GM12864 (cell line): ENCODE measurements at regions not wholly inside any gene's neighbourhood (a gene's known extent, or its start where the extent isn't known, plus 50 kb on each side); places are given as distances from the start of the nearest gene placed in this dataset.

Source experiments
- DNase-seq: peaks from one replicate; pipeline ENCODE4 v3.0.0-alpha.2; 2011; ENCODE audit warnings: low read depth
- H3K4me3 ChIP-seq: 2 replicates; pipeline ENCODE4 v1.5.1; 2011; ENCODE audit warnings: mild to moderate bottlenecking, low read depth, low read length, control low read depth
- CTCF ChIP-seq: IDR thresholded peaks from 2 replicates; pipeline ENCODE4 v1.5.1; 2011; ENCODE audit warnings: low read depth, mild to moderate bottlenecking, moderate library complexity, low read length, control low read depth, inconsistent platforms; ENCODE audit errors: missing control alignments

- DNase-seq: no peak
- no peak for TF ChIP-seq CTCF
- no peak overlapping the region for H3K4me3 ChIP-seq
Measured at GRCh38 chr1:80044662-80045061, 1038.1 kb upstream of the ADGRL4 start.

- H3K4me3 ChIP-seq: no peak overlapping the region
- DNase-seq: no peak
Measured at GRCh38 chr1:80036690-80037432, 1030.3 kb upstream of the ADGRL4 start.

GRCh38 chr1:80023358-80023757, 1016.8 kb upstream of the ADGRL4 start:
- no peak for TF ChIP-seq CTCF
- DNase-seq: no peak
- H3K4me3 ChIP-seq: no peak overlapping the region

More at GRCh38 chr1:80036690-80037432, 1030.3 kb upstream of the ADGRL4 start:
- no peak for TF ChIP-seq CTCF

GRCh38 chr1:80021891-80022290, 1015.4 kb upstream of the ADGRL4 start:
- no peak for TF ChIP-seq CTCF
- no peak overlapping the region for H3K4me3 ChIP-seq
- no peak for DNase-seq

GRCh38 chr1:80018348-80018747, 1011.8 kb upstream of the ADGRL4 start:
- no peak overlapping the region for H3K4me3 ChIP-seq
- no peak for TF ChIP-seq CTCF
- no peak for DNase-seq

GRCh38 chr1:80008934-80009333, 1002.4 kb upstream of the ADGRL4 start:
- TF ChIP-seq CTCF: no peak
- no peak for DNase-seq
- H3K4me3 ChIP-seq: no peak overlapping the region

GRCh38 chr1:80003250-80003649, 996.7 kb upstream of the ADGRL4 start:
- TF ChIP-seq CTCF: no peak

More at GRCh38 chr1:80003250-80003649, 996.7 kb upstream of the ADGRL4 start:
- H3K4me3 ChIP-seq: no peak overlapping the region
- DNase-seq: no peak
